SK-N-SH (cell line): ENCODE measurements at regions not wholly inside any gene's neighbourhood (a gene's known extent, or its start where the extent isn't known, plus 50 kb on each side); places are given as distances from the start of the nearest gene placed in this dataset.

ENCODE experiments used
- CTCF ChIA-PET: fragments of 300-600, 350-600 bp; formaldehyde crosslinking; extraction: SDS; loops from one replicate; lab custom pipeline; 2021; lab: Yijun Ruan, JAX
- POLR2A ChIA-PET: fragments of 350-600 bp; sonication (Branson Sonifier 250); formaldehyde crosslinking; extraction: SDS; loops from one replicate; lab custom pipeline; 2020; ENCODE audit warnings: antibody characterized with exemption, inconsistent platforms; lab: Yijun Ruan, JAX
- DNase-seq: peaks from one replicate; pipeline ENCODE4 v3.0.0; 2012
- H2AFZ ChIP-seq: fragments of 200-600 bp; sonication (generic); 2 replicates; pipeline ENCODE4 v1.8.1; 2016; ENCODE audit warnings: antibody characterized with exemption, mild to moderate bottlenecking, low read depth
- H3F3A ChIP-seq: fragments of 200-600 bp; sonication (generic); replicated peaks from 2 replicates; pipeline ENCODE3; 2016; ENCODE audit warnings: antibody characterized with exemption, mild to moderate bottlenecking; ENCODE audit not compliant: insufficient read depth
- H3K27ac ChIP-seq, 2 experiments: fragments of 200-500 bp in 1 of 2; fragments of 200-600 bp in 1 of 2; sonication (Bioruptor generic) in 1 of 2; sonication (generic), shearing (Covaris generic) in 1 of 2; 2 replicates each; pipeline versions ENCODE4 v1.5.1 to v1.6.1; 2014 to 2016; ENCODE audit warnings: low read depth in 2 of 2, inconsistent platforms in 1 of 2, low read length in 1 of 2, mild to moderate bottlenecking in 1 of 2, mixed read lengths in 1 of 2
- H3K27me3 ChIP-seq: fragments of 200-600 bp; sonication (generic), shearing (Covaris generic); 2 replicates; pipeline ENCODE4 v1.6.1; 2016; ENCODE audit warnings: mixed run types; ENCODE audit not compliant: insufficient read depth
- H3K36me3 ChIP-seq, 2 experiments: fragments of 200-500 bp in 1 of 2; fragments of 200-600 bp in 1 of 2; sonication (Bioruptor generic) in 1 of 2; sonication (generic) in 1 of 2; replicated peaks in 1 of 2; 2 replicates each; pipeline versions ENCODE3 to v1.5.1; 2014 to 2016; ENCODE audit warnings: low read length in 1 of 2, mild to moderate bottlenecking in 1 of 2; ENCODE audit not compliant: insufficient read depth in 2 of 2, control insufficient read depth in 1 of 2
- H3K4me1 ChIP-seq, 2 experiments: fragments of 200-500 bp in 1 of 2; fragments of 200-600 bp in 1 of 2; sonication (Bioruptor generic) in 1 of 2; sonication (generic), shearing (Covaris generic) in 1 of 2; 2 replicates each; pipeline versions ENCODE4 v1.5.1 to v1.6.1; 2014 to 2016; ENCODE audit warnings: low read depth in 1 of 2, low read length in 1 of 2, mixed run types in 1 of 2; ENCODE audit not compliant: insufficient read depth in 2 of 2, control insufficient read depth in 1 of 2
- H3K4me2 ChIP-seq: fragments of 200-600 bp; sonication (generic), shearing (Covaris generic); 2 replicates; pipeline ENCODE4 v1.6.1; 2017; ENCODE audit warnings: mixed run types
- H3K4me3 ChIP-seq, 2 experiments: fragments of 200-500 bp in 1 of 2; fragments of 200-600 bp in 1 of 2; sonication (Bioruptor generic) in 1 of 2; sonication (generic), shearing (Covaris generic) in 1 of 2; 2 replicates each; pipeline versions ENCODE4 v1.5.1 to v1.8.1; 2014 to 2016; ENCODE audit warnings: low read depth in 2 of 2, inconsistent platforms in 1 of 2, low read length in 1 of 2, mild to moderate bottlenecking in 1 of 2, mixed read lengths in 1 of 2, moderate library complexity in 1 of 2
- H3K79me2 ChIP-seq: fragments of 200-600 bp; sonication (generic); 2 replicates; pipeline ENCODE4 v1.8.1; 2017; ENCODE audit warnings: mild to moderate bottlenecking; ENCODE audit not compliant: insufficient read depth
- H3K9ac ChIP-seq: fragments of 200-600 bp; sonication (generic); 2 replicates; pipeline ENCODE4 v1.6.1; 2017; ENCODE audit warnings: mixed run types
- H3K9me2 ChIP-seq: fragments of 200-600 bp; sonication (generic); 2 replicates; pipeline ENCODE4 v1.6.1; 2017; ENCODE audit warnings: mixed run types
- H3K9me3 ChIP-seq: fragments of 200-600 bp; sonication (generic); 2 replicates; pipeline ENCODE4 v1.6.1; 2017; ENCODE audit warnings: mixed run types, mild to moderate bottlenecking, moderate library complexity
- H4K20me1 ChIP-seq: fragments of 200-600 bp; sonication (generic); 2 replicates; pipeline ENCODE4 v1.6.1; 2017; ENCODE audit warnings: mild to moderate bottlenecking, mixed run types; ENCODE audit not compliant: insufficient read depth
- ELF1 ChIP-seq: IDR thresholded peaks from 2 replicates; pipeline ENCODE4 v1.4.0; 2012
- EZH2phosphoT487 ChIP-seq: fragments of 200-600 bp; sonication (generic); IDR thresholded peaks from 2 replicates; pipeline ENCODE4 v1.6.1; 2017; ENCODE audit warnings: low read depth, mixed run types, mild to moderate bottlenecking, antibody characterized with exemption, moderate library complexity, borderline replicate concordance
- FOSL2 ChIP-seq: IDR thresholded peaks from 2 replicates; pipeline ENCODE4 v1.4.0; 2012; ENCODE audit warnings: low read depth, mild to moderate bottlenecking, moderate library complexity, borderline replicate concordance
- FOXJ3 ChIP-seq: sonication (generic); formaldehyde crosslinking; IDR thresholded peaks from 2 replicates; pipeline ENCODE4 v1.5.1; 2020; ENCODE audit warnings: mild to moderate bottlenecking, missing genetic modification reagents
- FOXM1 ChIP-seq: IDR thresholded peaks from 2 replicates; pipeline ENCODE4 v1.4.0; 2012; ENCODE audit warnings: low read depth, mild to moderate bottlenecking
- GABPA ChIP-seq: IDR thresholded peaks from 2 replicates; pipeline ENCODE4 v1.4.0; 2012; ENCODE audit warnings: low read depth, mild to moderate bottlenecking
- GATA2 ChIP-seq: sonication (generic); formaldehyde crosslinking; IDR thresholded peaks from 2 replicates; pipeline ENCODE4 v1.5.0; 2020; ENCODE audit warnings: mild to moderate bottlenecking, missing genetic modification reagents
- JUND ChIP-seq: IDR thresholded peaks from 2 replicates; pipeline ENCODE4 v1.4.0; 2012
- MEF2A ChIP-seq: IDR thresholded peaks from 2 replicates; pipeline ENCODE4 v1.4.0; 2012; ENCODE audit warnings: low read depth, borderline replicate concordance
- MXI1 ChIP-seq: IDR thresholded peaks from 2 replicates; pipeline ENCODE4 v1.6.1; 2012; ENCODE audit warnings: mild to moderate bottlenecking, low read depth, low read length, improper control_type of control experiment
- NFIC ChIP-seq: IDR thresholded peaks from 2 replicates; pipeline ENCODE4 v1.4.0; 2012; ENCODE audit warnings: borderline replicate concordance
- NRF1 ChIP-seq: IDR thresholded peaks from 2 replicates; pipeline ENCODE4 v1.6.1; 2012; ENCODE audit warnings: low read depth, mild to moderate bottlenecking, low read length
- RAD21 ChIP-seq: IDR thresholded peaks from 2 replicates; pipeline ENCODE4 v1.6.1; 2012; ENCODE audit warnings: mild to moderate bottlenecking, low read length
- SIN3A ChIP-seq: IDR thresholded peaks from 2 replicates; pipeline ENCODE4 v1.6.1; 2012; ENCODE audit warnings: low read depth, mild to moderate bottlenecking, low read length, moderate library complexity, borderline replicate concordance
- SMC3 ChIP-seq: IDR thresholded peaks from 2 replicates; pipeline ENCODE4 v1.6.1; 2012; ENCODE audit warnings: low read depth, low read length, improper control_type of control experiment
- TAF1 ChIP-seq: IDR thresholded peaks from 2 replicates; pipeline ENCODE4 v1.6.1; 2012; ENCODE audit warnings: low read depth, mild to moderate bottlenecking, low read length, moderate library complexity, borderline replicate concordance
- TCF12 ChIP-seq: IDR thresholded peaks from 2 replicates; pipeline ENCODE4 v1.4.0; 2012
- TEAD4 ChIP-seq: IDR thresholded peaks from 2 replicates; pipeline ENCODE4 v1.4.0; 2012; ENCODE audit warnings: mild to moderate bottlenecking, borderline replicate concordance; ENCODE audit not compliant: insufficient read depth
- YY1 ChIP-seq: IDR thresholded peaks from 2 replicates; pipeline ENCODE4 v1.4.0; 2012; ENCODE audit warnings: low read depth, mild to moderate bottlenecking
- WGBS: methylation state at CpG from one replicate; pipeline ENCODE4 v1.1.6; 2017; ENCODE audit warnings: low lambda C conversion rate; 5-methylcytosine and 5-hydroxymethylcytosine counted together
- TF ChIP-seq, protein P1 (sequence below): fragments of 150-350 bp; IDR thresholded peaks from 2 replicates; pipeline ENCODE4 v1.6.1; 2016; ENCODE audit warnings: mild to moderate bottlenecking, low read depth, low read length
- TF ChIP-seq, protein P2 (sequence below): IDR thresholded peaks from 2 replicates; pipeline ENCODE4 v1.4.0; 2012; ENCODE audit warnings: low read depth
- TF ChIP-seq, protein P3 (sequence below): fragments of 200-600 bp; sonication (generic); IDR thresholded peaks from 2 replicates; pipeline ENCODE4 v1.6.1; 2017; ENCODE audit warnings: antibody characterized with exemption, mild to moderate bottlenecking, moderate library complexity

DNA sequence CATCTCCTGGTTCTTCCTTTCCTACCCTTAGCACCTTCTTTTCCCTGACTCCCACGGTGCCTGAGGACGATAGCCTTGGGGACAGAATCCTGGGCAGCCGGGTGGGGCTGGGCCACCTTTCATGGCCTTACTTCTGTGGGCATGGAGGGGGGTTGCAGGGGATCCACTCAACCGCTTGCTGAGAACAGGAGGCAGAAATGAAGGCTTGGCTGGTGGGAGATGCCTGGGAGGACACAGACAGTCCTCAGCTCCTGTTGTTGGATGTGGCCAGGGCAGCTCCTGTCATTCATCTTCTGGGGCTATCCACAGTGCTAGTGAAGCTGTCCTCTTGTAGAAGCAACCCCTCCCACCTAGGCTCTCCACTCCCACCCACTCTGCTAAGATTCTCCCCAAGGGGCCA, 95.5 kb upstream of the CELF4 start:
- ChIA-PET CTCF (no interaction called here), POLR2A (no interaction called here)
- no peak for DNase-seq
- no peaks in the 10 kb centered on the region for H3K36me3 ChIP-seq
- H3K79me2 ChIP-seq, result no peaks in the 10 kb centered on the region
- H3K9me2 ChIP-seq, result no peaks in the 10 kb centered on the region
- TF ChIP-seq TCF12, result no peak
- TF ChIP-seq, protein P1, sequence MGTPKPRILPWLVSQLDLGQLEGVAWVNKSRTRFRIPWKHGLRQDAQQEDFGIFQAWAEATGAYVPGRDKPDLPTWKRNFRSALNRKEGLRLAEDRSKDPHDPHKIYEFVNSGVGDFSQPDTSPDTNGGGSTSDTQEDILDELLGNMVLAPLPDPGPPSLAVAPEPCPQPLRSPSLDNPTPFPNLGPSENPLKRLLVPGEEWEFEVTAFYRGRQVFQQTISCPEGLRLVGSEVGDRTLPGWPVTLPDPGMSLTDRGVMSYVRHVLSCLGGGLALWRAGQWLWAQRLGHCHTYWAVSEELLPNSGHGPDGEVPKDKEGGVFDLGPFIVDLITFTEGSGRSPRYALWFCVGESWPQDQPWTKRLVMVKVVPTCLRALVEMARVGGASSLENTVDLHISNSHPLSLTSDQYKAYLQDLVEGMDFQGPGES, result no peak
- TF ChIP-seq MXI1, result no peak
- no peak for TF ChIP-seq FOSL2
- TF ChIP-seq FOXM1, result no peak
- TF ChIP-seq NRF1, result no peak
- no peak for TF ChIP-seq MEF2A
- TF ChIP-seq SMC3, result no peak
- TF ChIP-seq, protein P2, sequence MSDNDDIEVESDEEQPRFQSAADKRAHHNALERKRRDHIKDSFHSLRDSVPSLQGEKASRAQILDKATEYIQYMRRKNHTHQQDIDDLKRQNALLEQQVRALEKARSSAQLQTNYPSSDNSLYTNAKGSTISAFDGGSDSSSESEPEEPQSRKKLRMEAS, result no peak
- no peak for TF ChIP-seq YY1
- no peak for TF ChIP-seq GABPA
- TF ChIP-seq, protein P3, sequence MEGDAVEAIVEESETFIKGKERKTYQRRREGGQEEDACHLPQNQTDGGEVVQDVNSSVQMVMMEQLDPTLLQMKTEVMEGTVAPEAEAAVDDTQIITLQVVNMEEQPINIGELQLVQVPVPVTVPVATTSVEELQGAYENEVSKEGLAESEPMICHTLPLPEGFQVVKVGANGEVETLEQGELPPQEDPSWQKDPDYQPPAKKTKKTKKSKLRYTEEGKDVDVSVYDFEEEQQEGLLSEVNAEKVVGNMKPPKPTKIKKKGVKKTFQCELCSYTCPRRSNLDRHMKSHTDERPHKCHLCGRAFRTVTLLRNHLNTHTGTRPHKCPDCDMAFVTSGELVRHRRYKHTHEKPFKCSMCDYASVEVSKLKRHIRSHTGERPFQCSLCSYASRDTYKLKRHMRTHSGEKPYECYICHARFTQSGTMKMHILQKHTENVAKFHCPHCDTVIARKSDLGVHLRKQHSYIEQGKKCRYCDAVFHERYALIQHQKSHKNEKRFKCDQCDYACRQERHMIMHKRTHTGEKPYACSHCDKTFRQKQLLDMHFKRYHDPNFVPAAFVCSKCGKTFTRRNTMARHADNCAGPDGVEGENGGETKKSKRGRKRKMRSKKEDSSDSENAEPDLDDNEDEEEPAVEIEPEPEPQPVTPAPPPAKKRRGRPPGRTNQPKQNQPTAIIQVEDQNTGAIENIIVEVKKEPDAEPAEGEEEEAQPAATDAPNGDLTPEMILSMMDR, result no peak
- TF ChIP-seq SIN3A, result no peak
- no peak for TF ChIP-seq ELF1
- no peak for TF ChIP-seq TEAD4
- H3K9ac ChIP-seq, result no peak overlapping the region
- H3K9me3 ChIP-seq, result no peaks in the 10 kb centered on the region
- no peaks in the 10 kb centered on the region for H3K27me3 ChIP-seq
- H3K27ac ChIP-seq, result no peak overlapping the region
- no peaks in the 10 kb centered on the region for H4K20me1 ChIP-seq
- WGBS, result 15% methylated on average over 4 of the region's 4 CpGs
- no peak overlapping the region for H3K4me2 ChIP-seq
- peaks cover 0 to 2% of the 10 kb centered on the region in 2 experiments; a peak in 1 of 4 replicates for H3K4me1 ChIP-seq
- no peak overlapping the region for H3K4me3 ChIP-seq
- no peak overlapping the region for H2AFZ ChIP-seq
- H3F3A ChIP-seq, result no peaks in the 10 kb centered on the region

DNA sequence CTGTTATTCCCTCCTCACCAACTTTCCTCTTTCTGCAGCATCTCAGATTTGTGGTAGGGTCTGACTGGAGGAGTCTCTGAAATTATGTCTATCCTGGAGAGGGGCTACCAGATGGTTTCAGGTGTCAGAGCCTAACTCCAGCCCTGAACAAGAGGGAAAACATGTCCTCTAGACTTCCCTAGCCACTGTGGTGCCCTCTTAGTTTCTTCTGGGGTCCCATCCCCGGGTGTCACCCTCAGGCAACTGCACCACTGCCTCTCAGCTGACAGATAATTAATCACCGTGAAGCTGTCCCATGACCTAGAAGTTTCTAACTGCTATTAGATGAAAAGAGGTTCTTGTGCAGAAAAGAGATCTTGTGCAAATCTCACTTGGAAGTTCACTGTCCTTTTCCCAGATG, 95.1 kb upstream of the CELF4 start:
- no peak overlapping the region for H2AFZ ChIP-seq
- H3K27ac ChIP-seq, result no peak overlapping the region
- no peak overlapping the region for H3K4me2 ChIP-seq
- no peaks in the 10 kb centered on the region for H4K20me1 ChIP-seq
- ChIA-PET POLR2A (no interaction called here), CTCF (no interaction called here)
- H3K9ac ChIP-seq, result no peak overlapping the region
- TF ChIP-seq EZH2phosphoT487 (no peak), TCF12 (no peak), FOXJ3 (no peak), GATA2 (CRISPR knock-in tag) (no peak), MEF2A (no peak), NFIC (no peak), RAD21 (no peak), ELF1 (no peak), JUND (no peak), SIN3A (no peak), TAF1 (no peak), TEAD4 (no peak)
- peaks cover 0 to 2% of the 10 kb centered on the region in 2 experiments; a peak in 1 of 4 replicates for H3K4me1 ChIP-seq
- no peak for DNase-seq
- no peaks in the 10 kb centered on the region for H3K27me3 ChIP-seq
- H3F3A ChIP-seq, result no peaks in the 10 kb centered on the region
- H3K9me3 ChIP-seq, result no peaks in the 10 kb centered on the region
- H3K4me3 ChIP-seq, result no peak overlapping the region
- no peaks in the 10 kb centered on the region for H3K9me2 ChIP-seq
- no peaks in the 10 kb centered on the region for H3K79me2 ChIP-seq
- no peaks in the 10 kb centered on the region for H3K36me3 ChIP-seq
- 31% methylated on average over 2 of the region's 2 CpGs for WGBS
